SK-N-SH (cell line): ENCODE measurements at regions not wholly inside any gene's neighbourhood (a gene's known extent, or its start where the extent isn't known, plus 50 kb on each side); places are given as distances from the start of the nearest gene placed in this dataset.

ENCODE experiments used
- CTCF ChIA-PET: fragments of 300-600, 350-600 bp; formaldehyde crosslinking; extraction: SDS; loops from one replicate; lab custom pipeline; 2021; lab: Yijun Ruan, JAX
- POLR2A ChIA-PET: fragments of 350-600 bp; sonication (Branson Sonifier 250); formaldehyde crosslinking; extraction: SDS; loops from one replicate; lab custom pipeline; 2020; ENCODE audit warnings: antibody characterized with exemption, inconsistent platforms; lab: Yijun Ruan, JAX
- DNase-seq: peaks from one replicate; pipeline ENCODE4 v3.0.0; 2012
- H2AFZ ChIP-seq: fragments of 200-600 bp; sonication (generic); 2 replicates; pipeline ENCODE4 v1.8.1; 2016; ENCODE audit warnings: antibody characterized with exemption, mild to moderate bottlenecking, low read depth
- H3F3A ChIP-seq: fragments of 200-600 bp; sonication (generic); replicated peaks from 2 replicates; pipeline ENCODE3; 2016; ENCODE audit warnings: antibody characterized with exemption, mild to moderate bottlenecking; ENCODE audit not compliant: insufficient read depth
- H3K27ac ChIP-seq, 2 experiments: fragments of 200-500 bp in 1 of 2; fragments of 200-600 bp in 1 of 2; sonication (Bioruptor generic) in 1 of 2; sonication (generic), shearing (Covaris generic) in 1 of 2; 2 replicates each; pipeline versions ENCODE4 v1.5.1 to v1.6.1; 2014 to 2016; ENCODE audit warnings: low read depth in 2 of 2, inconsistent platforms in 1 of 2, low read length in 1 of 2, mild to moderate bottlenecking in 1 of 2, mixed read lengths in 1 of 2
- H3K27me3 ChIP-seq: fragments of 200-600 bp; sonication (generic), shearing (Covaris generic); 2 replicates; pipeline ENCODE4 v1.6.1; 2016; ENCODE audit warnings: mixed run types; ENCODE audit not compliant: insufficient read depth
- H3K36me3 ChIP-seq, 2 experiments: fragments of 200-500 bp in 1 of 2; fragments of 200-600 bp in 1 of 2; sonication (Bioruptor generic) in 1 of 2; sonication (generic) in 1 of 2; replicated peaks in 1 of 2; 2 replicates each; pipeline versions ENCODE3 to v1.5.1; 2014 to 2016; ENCODE audit warnings: low read length in 1 of 2, mild to moderate bottlenecking in 1 of 2; ENCODE audit not compliant: insufficient read depth in 2 of 2, control insufficient read depth in 1 of 2
- H3K4me1 ChIP-seq, 2 experiments: fragments of 200-500 bp in 1 of 2; fragments of 200-600 bp in 1 of 2; sonication (Bioruptor generic) in 1 of 2; sonication (generic), shearing (Covaris generic) in 1 of 2; 2 replicates each; pipeline versions ENCODE4 v1.5.1 to v1.6.1; 2014 to 2016; ENCODE audit warnings: low read depth in 1 of 2, low read length in 1 of 2, mixed run types in 1 of 2; ENCODE audit not compliant: insufficient read depth in 2 of 2, control insufficient read depth in 1 of 2
- H3K4me2 ChIP-seq: fragments of 200-600 bp; sonication (generic), shearing (Covaris generic); 2 replicates; pipeline ENCODE4 v1.6.1; 2017; ENCODE audit warnings: mixed run types
- H3K4me3 ChIP-seq, 2 experiments: fragments of 200-500 bp in 1 of 2; fragments of 200-600 bp in 1 of 2; sonication (Bioruptor generic) in 1 of 2; sonication (generic), shearing (Covaris generic) in 1 of 2; 2 replicates each; pipeline versions ENCODE4 v1.5.1 to v1.8.1; 2014 to 2016; ENCODE audit warnings: low read depth in 2 of 2, inconsistent platforms in 1 of 2, low read length in 1 of 2, mild to moderate bottlenecking in 1 of 2, mixed read lengths in 1 of 2, moderate library complexity in 1 of 2
- H3K79me2 ChIP-seq: fragments of 200-600 bp; sonication (generic); 2 replicates; pipeline ENCODE4 v1.8.1; 2017; ENCODE audit warnings: mild to moderate bottlenecking; ENCODE audit not compliant: insufficient read depth
- H3K9ac ChIP-seq: fragments of 200-600 bp; sonication (generic); 2 replicates; pipeline ENCODE4 v1.6.1; 2017; ENCODE audit warnings: mixed run types
- H3K9me2 ChIP-seq: fragments of 200-600 bp; sonication (generic); 2 replicates; pipeline ENCODE4 v1.6.1; 2017; ENCODE audit warnings: mixed run types
- H3K9me3 ChIP-seq: fragments of 200-600 bp; sonication (generic); 2 replicates; pipeline ENCODE4 v1.6.1; 2017; ENCODE audit warnings: mixed run types, mild to moderate bottlenecking, moderate library complexity
- H4K20me1 ChIP-seq: fragments of 200-600 bp; sonication (generic); 2 replicates; pipeline ENCODE4 v1.6.1; 2017; ENCODE audit warnings: mild to moderate bottlenecking, mixed run types; ENCODE audit not compliant: insufficient read depth
- CHD2 ChIP-seq: fragments of 150-350 bp; IDR thresholded peaks from 2 replicates; pipeline ENCODE4 v1.6.1; 2018; ENCODE audit warnings: low read length; ENCODE audit not compliant: partially characterized antibody
- ELF1 ChIP-seq: IDR thresholded peaks from 2 replicates; pipeline ENCODE4 v1.4.0; 2012
- EP300 ChIP-seq, 2 experiments: IDR thresholded peaks; 2 replicates each; pipeline versions ENCODE4 v1.4.0 to v1.6.1; 2012; ENCODE audit warnings: borderline replicate concordance in 1 of 2, low read depth in 1 of 2, low read length in 1 of 2
- FOSL2 ChIP-seq: IDR thresholded peaks from 2 replicates; pipeline ENCODE4 v1.4.0; 2012; ENCODE audit warnings: low read depth, mild to moderate bottlenecking, moderate library complexity, borderline replicate concordance
- FOXJ3 ChIP-seq: sonication (generic); formaldehyde crosslinking; IDR thresholded peaks from 2 replicates; pipeline ENCODE4 v1.5.1; 2020; ENCODE audit warnings: mild to moderate bottlenecking, missing genetic modification reagents
- FOXM1 ChIP-seq: IDR thresholded peaks from 2 replicates; pipeline ENCODE4 v1.4.0; 2012; ENCODE audit warnings: low read depth, mild to moderate bottlenecking
- JUND ChIP-seq: IDR thresholded peaks from 2 replicates; pipeline ENCODE4 v1.4.0; 2012
- MEF2A ChIP-seq: IDR thresholded peaks from 2 replicates; pipeline ENCODE4 v1.4.0; 2012; ENCODE audit warnings: low read depth, borderline replicate concordance
- MXI1 ChIP-seq: IDR thresholded peaks from 2 replicates; pipeline ENCODE4 v1.6.1; 2012; ENCODE audit warnings: mild to moderate bottlenecking, low read depth, low read length, improper control_type of control experiment
- NRF1 ChIP-seq: IDR thresholded peaks from 2 replicates; pipeline ENCODE4 v1.6.1; 2012; ENCODE audit warnings: low read depth, mild to moderate bottlenecking, low read length
- POLR2AphosphoS5 ChIP-seq: IDR thresholded peaks from 2 replicates; pipeline ENCODE4 v1.6.1; 2012; ENCODE audit warnings: low read depth, low read length
- RAD21 ChIP-seq: IDR thresholded peaks from 2 replicates; pipeline ENCODE4 v1.6.1; 2012; ENCODE audit warnings: mild to moderate bottlenecking, low read length
- RCOR1 ChIP-seq: fragments of 150-350 bp; IDR thresholded peaks from 2 replicates; pipeline ENCODE4 v1.6.1; 2017; ENCODE audit warnings: antibody characterized with exemption, low read length
- RFX5 ChIP-seq: IDR thresholded peaks from 2 replicates; pipeline ENCODE4 v1.6.1; 2012; ENCODE audit warnings: mild to moderate bottlenecking, improper control_type of control experiment, low read length
- RXRA ChIP-seq: IDR thresholded peaks from 2 replicates; pipeline ENCODE4 v1.4.0; 2012; ENCODE audit warnings: low read depth, mild to moderate bottlenecking, borderline replicate concordance
- SMC3 ChIP-seq: IDR thresholded peaks from 2 replicates; pipeline ENCODE4 v1.6.1; 2012; ENCODE audit warnings: low read depth, low read length, improper control_type of control experiment
- WGBS: methylation state at CpG from one replicate; pipeline ENCODE4 v1.1.6; 2017; ENCODE audit warnings: low lambda C conversion rate; 5-methylcytosine and 5-hydroxymethylcytosine counted together
- TF ChIP-seq, protein P1 (sequence below): fragments of 200-600 bp; sonication (generic); IDR thresholded peaks from 2 replicates; pipeline ENCODE4 v1.6.1; 2017; ENCODE audit warnings: antibody characterized with exemption, mild to moderate bottlenecking, moderate library complexity
- TF ChIP-seq, protein P2 (sequence below): IDR thresholded peaks from 2 replicates; pipeline ENCODE4 v1.4.0; 2012; ENCODE audit warnings: low read depth, borderline replicate concordance
- TF ChIP-seq, protein P3 (sequence below): IDR thresholded peaks from 2 replicates; pipeline ENCODE4 v1.4.0; 2012; ENCODE audit warnings: low read depth, borderline replicate concordance

DNA sequence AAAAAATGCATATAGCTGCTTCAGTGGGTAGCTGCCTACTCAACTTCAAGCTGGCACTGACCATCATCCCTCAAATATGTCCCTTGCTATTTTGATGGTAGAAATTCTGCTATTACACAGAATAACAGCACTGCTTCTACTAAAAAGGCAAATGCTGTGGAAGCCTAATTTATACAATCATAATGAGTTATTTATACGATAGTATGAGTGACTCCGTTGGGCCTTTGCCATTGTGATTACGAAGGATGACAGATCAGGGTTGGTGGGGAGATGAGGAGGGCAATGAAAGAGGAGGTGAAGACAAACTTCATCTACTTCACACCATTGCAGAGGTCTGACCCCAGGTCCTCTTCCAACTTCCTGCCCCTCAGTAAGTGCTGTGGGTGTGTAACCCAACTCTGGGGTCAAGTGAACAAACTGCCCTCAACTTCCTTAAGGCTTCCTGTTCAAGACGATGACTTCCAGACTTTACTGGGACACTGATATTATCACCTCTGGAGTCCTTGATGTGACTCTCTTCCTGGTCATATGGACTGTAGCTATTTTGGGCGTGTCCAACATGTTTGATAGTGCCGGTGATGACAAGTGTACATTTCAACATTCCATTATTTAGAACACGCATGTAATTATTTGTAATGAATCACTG is 74.1 kb upstream of the RPS23 start:
- no peak overlapping the region for H3K9ac ChIP-seq
- H3K36me3 ChIP-seq, result no peaks in the 10 kb centered on the region
- H4K20me1 ChIP-seq, result no peaks in the 10 kb centered on the region
- no peak for TF ChIP-seq RCOR1
- TF ChIP-seq MEF2A, result no peak
- no peak for TF ChIP-seq RXRA
- TF ChIP-seq FOSL2, result no peak
- no peak for TF ChIP-seq FOXJ3 (CRISPR knock-in tag)
- TF ChIP-seq FOXM1, result no peak
- no peak for TF ChIP-seq CHD2
- no peak for TF ChIP-seq POLR2AphosphoS5
- TF ChIP-seq ELF1, result no peak
- TF ChIP-seq SMC3, result no peak
- TF ChIP-seq, protein P1, sequence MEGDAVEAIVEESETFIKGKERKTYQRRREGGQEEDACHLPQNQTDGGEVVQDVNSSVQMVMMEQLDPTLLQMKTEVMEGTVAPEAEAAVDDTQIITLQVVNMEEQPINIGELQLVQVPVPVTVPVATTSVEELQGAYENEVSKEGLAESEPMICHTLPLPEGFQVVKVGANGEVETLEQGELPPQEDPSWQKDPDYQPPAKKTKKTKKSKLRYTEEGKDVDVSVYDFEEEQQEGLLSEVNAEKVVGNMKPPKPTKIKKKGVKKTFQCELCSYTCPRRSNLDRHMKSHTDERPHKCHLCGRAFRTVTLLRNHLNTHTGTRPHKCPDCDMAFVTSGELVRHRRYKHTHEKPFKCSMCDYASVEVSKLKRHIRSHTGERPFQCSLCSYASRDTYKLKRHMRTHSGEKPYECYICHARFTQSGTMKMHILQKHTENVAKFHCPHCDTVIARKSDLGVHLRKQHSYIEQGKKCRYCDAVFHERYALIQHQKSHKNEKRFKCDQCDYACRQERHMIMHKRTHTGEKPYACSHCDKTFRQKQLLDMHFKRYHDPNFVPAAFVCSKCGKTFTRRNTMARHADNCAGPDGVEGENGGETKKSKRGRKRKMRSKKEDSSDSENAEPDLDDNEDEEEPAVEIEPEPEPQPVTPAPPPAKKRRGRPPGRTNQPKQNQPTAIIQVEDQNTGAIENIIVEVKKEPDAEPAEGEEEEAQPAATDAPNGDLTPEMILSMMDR, result no peak
- TF ChIP-seq NRF1, result no peak
- no peak for TF ChIP-seq RAD21
- no peak for TF ChIP-seq EP300 (IDR thresholded peaks at IDR 0.05; ENCODE audit: borderline replicate concordance in 1 of 2, low read depth in 1 of 2, low read length in 1 of 2)
- TF ChIP-seq, protein P2, sequence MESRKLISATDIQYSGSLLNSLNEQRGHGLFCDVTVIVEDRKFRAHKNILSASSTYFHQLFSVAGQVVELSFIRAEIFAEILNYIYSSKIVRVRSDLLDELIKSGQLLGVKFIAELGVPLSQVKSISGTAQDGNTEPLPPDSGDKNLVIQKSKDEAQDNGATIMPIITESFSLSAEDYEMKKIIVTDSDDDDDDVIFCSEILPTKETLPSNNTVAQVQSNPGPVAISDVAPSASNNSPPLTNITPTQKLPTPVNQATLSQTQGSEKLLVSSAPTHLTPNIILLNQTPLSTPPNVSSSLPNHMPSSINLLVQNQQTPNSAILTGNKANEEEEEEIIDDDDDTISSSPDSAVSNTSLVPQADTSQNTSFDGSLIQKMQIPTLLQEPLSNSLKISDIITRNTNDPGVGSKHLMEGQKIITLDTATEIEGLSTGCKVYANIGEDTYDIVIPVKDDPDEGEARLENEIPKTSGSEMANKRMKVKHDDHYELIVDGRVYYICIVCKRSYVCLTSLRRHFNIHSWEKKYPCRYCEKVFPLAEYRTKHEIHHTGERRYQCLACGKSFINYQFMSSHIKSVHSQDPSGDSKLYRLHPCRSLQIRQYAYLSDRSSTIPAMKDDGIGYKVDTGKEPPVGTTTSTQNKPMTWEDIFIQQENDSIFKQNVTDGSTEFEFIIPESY, result no peak
- no peak for TF ChIP-seq MXI1
- TF ChIP-seq RFX5, result no peak
- no peak for TF ChIP-seq JUND
- TF ChIP-seq, protein P3, sequence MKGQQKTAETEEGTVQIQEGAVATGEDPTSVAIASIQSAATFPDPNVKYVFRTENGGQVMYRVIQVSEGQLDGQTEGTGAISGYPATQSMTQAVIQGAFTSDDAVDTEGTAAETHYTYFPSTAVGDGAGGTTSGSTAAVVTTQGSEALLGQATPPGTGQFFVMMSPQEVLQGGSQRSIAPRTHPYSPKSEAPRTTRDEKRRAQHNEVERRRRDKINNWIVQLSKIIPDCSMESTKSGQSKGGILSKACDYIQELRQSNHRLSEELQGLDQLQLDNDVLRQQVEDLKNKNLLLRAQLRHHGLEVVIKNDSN, result no peak
- ChIA-PET POLR2A (no interaction called here), CTCF (interaction anchor here (0.6 to 5.7 kb wide), 28 partner anchors 8 to 1209 kb away, joined by 3 to 51 read pairs (median 4); partner anchors contain the start of genes RPS23 and VCAN)
- 84% methylated on average over 7 of the region's 7 CpGs for WGBS
- no peaks in the 10 kb centered on the region for H3K79me2 ChIP-seq
- no peak for DNase-seq
- H3K9me3 ChIP-seq, result no peaks in the 10 kb centered on the region
- H2AFZ ChIP-seq, result no peak overlapping the region
- H3K4me2 ChIP-seq, result no peak overlapping the region
- no peaks in the 10 kb centered on the region for H3K27me3 ChIP-seq
- H3K4me3 ChIP-seq, result no peak overlapping the region
- peaks cover 14% of the 10 kb centered on the region for H3F3A ChIP-seq
- H3K9me2 ChIP-seq, result no peaks in the 10 kb centered on the region
- peaks cover 0 to 20% of the 10 kb centered on the region in 2 experiments; a peak in 1 of 4 replicates for H3K4me1 ChIP-seq
- H3K27ac ChIP-seq, result peak overlapping the region; percentile 20 to 31; a peak in 3 of 4 replicates
